ENCODE measurements at regions not wholly inside any gene's neighbourhood (a gene's known extent, or its start where the extent isn't known, plus 50 kb on each side); places are given as distances from the start of the nearest gene placed in this dataset.

GRCh38 chr11:122517403-122518379 lies 137.8 kb upstream of the UBASH3B start:
- no peak for TF ChIP-seq RAD21 (IDR thresholded peaks at IDR 0.05; ENCODE audit: low read depth)
- no peak for TF ChIP-seq TAF1 (IDR thresholded peaks at IDR 0.05; ENCODE audit: low read depth)
- peak; percentile 82 for TF ChIP-seq EP300 (IDR thresholded peaks at IDR 0.05; ENCODE audit: borderline replicate concordance)
- peak; percentile 62; the same call in 1 of the 2 replicates for TF ChIP-seq TCF12 (IDR thresholded peaks at IDR 0.05; ENCODE audit: low read depth)
- peak; percentile 40; the same call in 1 of the 2 replicates for TF ChIP-seq CEBPB (IDR thresholded peaks at IDR 0.05)
